Activated CD4-positive, alpha-beta T cell treated with anti-CD3 and anti-CD28 coated beads, Interleukin-2, Interleukin-4, amounts not matched to agents 100 ng/mL and 50 ng/mL, durations not matched to agents 16 hours and 8 hours (primary cell): ENCODE measurements at regions not wholly inside any gene's neighbourhood (a gene's known extent, or its start where the extent isn't known, plus 50 kb on each side); places are given as distances from the start of the nearest gene placed in this dataset.
"Not testable (repeated sequence)": the region's sequence is repeated elsewhere in the genome, so short reads cannot be mapped to it uniquely, and the experiment has no call there.

Experiments used
- DNase-seq: peaks from one replicate; pipeline ENCODE4 v3.0.0-alpha.2; 2020; ENCODE audit warnings: low spot score

- DNase-seq, result no peak
Observed at GRCh38 chr2:59791004-59791618, 762.3 kb downstream of the BCL11A start.

- DNase-seq, result no peak
Observed at GRCh38 chr2:59790186-59791003, 763.1 kb downstream of the BCL11A start.

- no peak for DNase-seq
Observed at GRCh38 chr2:59789523-59789922, 763.9 kb downstream of the BCL11A start.

- no peak for DNase-seq
Observed at GRCh38 chr2:59787095-59787494, 766.4 kb downstream of the BCL11A start.

- no peak for DNase-seq
Observed at GRCh38 chr2:59786684-59787083, 766.8 kb downstream of the BCL11A start.

- no peak for DNase-seq
Observed at GRCh38 chr2:59779571-59779970, 773.9 kb downstream of the BCL11A start.

DNA sequence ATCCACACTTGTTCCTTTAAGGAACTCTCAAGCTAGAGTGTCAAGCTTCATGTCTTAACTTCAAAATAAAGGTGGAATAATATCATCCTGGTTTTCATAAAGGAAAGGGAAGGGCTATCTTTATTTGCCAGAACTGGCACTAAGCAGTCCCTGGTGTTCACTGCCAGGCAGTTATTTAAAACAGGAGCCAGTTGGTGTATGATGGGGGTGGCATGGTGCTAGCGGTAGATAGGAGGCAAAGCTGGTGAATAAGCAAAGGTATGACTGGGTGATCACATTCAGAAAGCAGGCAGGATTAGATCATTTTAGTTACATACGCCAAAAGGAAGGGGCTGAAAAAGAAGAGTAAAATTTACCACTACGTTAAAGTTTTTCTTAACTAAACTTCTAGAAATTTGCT lies 776.3 kb downstream of the BCL11A start:
- no peak for DNase-seq

GRCh38 chr2:59776726-59777008 lies 776.8 kb downstream of the BCL11A start:
- DNase-seq, result no peak

DNA sequence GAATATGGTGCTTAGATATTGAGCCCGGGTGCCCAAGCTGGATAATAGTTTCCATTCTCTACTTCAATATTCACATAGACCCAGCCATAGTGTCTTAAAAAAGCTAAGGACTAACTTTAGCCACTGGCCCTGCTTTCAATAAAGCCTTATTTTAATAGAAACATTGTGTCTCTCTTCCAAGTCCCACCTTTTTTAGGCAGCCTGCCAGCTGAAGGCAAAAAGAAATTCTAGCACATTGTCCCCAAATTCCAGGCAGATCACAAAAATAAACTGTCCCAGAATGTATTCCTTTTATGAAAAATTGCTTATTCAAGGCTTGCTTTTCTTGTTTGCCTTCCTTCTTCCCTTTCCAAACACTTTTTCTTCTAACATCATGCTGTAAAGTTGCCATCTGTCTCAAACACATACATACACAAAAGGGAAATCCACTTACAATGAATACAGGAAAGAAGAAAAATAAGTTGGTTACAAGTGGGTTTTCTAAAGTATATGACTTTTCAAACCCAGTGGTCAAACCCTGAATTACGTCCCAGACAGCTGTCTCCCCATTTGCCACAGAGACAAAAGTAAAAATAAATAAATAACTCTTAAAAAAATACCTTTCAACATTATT lies 778.5 kb downstream of the BCL11A start:
- DNase-seq, result no peak

DNA sequence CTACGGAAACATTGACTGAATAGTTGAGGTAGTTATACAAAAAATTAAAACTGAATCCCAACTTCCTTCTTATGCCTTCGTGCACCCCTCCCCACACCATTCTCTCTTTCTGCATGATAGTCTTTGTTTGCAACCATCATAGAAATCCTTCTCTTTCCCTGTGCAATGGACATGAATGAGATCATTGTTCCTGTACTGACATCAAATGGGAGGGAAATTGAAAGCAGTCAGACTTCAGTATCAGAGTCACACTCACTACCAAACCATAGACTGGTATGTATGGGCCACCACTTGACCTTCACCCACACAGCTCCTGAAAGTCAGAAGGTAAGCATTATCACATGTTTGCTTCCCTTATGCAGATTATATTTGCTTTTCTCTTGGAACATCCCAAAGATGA lies 782.8 kb downstream of the BCL11A start:
- no peak for DNase-seq

DNA sequence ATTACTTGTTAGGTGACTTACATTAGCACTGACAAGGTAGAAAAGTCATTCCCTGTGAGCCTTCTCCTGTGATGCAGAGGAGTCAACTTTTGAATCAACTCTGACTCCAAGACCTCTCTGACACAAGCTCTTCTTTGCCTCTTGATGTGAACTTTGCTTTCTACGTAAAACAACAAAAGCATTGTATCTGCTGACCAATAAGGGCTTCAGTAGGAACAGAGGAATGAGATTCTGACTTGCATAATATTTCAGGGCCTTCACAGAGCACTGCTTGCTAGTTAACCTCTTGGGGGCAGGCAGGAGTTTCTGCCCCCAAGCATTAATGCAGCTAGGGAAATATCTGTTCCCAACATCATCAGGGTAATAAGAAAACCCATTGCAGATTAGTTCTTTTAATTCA lies 791.5 kb downstream of the BCL11A start:
- no peak for DNase-seq

DNA sequence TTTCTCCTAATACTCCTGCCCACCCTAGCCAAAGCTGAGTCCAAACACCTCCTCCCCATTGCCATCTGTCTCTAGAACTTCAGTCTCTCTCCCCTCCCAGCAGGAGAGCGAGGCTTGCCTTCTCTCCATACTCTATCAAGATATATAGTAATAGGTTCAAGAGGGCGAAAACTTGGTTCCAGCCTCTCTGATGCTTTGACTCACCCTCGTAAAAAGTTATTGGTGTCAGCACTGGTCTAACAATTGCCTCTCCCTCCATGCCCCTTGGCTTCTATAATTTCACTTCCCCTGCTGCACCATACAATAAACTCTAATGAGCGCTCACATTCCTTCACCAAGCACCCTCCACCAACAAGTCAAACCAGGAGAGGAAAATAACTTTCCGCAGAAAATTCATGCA lies 797.3 kb downstream of the BCL11A start:
- no peak for DNase-seq

DNA sequence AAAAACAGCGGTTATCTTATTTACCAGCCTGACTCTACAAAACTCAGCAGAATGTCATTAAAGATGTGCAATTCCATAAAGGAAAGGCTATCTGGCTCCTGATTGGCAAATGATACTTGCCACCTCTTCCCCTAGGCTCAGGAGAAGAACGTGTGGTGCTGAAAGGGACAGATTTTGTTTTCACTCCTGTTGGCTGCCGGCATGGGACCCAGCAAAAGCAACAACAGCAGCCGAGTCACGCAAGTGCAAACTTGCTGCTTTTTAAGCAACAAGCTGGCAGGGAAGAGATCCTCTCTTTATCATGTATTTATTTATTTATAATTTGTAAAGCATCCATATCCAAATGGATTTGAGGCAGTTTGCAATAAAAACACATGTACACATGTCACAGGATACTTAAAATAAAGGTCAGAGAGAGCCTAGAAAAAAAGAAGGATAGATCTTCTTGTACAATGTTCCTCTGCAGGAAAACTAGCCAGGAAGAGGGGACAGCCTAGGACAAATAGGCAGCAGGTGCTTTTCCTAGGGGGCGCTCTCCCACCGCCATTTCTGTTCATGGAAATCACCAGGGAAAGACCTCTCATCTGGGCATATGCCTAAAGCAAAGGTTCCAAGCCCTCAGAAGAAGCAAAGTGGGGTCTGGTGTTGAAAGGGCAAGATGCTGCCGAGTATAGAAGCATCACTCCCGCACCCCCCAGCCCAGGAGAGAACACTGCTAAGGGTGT lies 799.3 kb downstream of the BCL11A start:
- no peak for DNase-seq

DNA sequence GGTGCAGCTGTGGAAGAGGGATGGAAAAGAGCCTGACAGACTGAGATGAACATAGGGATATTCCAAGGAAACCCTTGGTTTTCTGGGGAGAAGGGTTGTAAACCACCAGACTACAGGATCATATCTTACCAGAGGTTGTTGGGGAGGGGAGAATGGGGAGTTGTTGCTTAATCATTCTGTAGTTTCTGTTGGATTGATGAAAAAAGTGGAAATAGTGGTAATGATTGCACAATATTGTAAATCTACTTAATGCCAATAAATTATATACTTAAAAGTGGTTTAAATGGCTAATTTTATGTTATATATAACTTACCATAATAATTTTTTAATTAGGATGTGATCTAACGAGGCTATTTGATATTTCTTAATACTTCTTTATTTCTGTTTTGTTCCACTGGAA lies 800.9 kb downstream of the BCL11A start:
- no peak for DNase-seq

DNA sequence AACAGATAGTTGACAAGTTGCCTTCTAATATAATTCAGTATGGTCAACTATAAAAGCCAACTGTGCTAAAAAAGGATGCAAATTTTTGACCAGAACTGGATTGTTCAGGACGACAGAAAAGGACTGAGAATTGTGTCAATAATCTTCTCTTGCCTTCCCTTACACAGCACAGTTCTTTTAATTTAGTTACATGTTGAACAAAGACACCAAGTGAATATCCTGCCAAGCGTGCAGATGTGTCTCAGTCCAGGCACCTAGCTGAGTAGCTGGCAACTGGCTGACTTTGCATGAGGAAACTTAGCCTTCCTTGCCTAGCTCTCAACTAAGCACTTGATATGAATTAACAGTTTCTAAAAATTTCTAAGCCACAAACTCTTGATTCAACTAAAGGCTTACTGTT lies 801.4 kb downstream of the BCL11A start:
- no peak for DNase-seq

GRCh38 chr2:59751214-59751613 lies 802.2 kb downstream of the BCL11A start:
- DNase-seq, result not testable (repeated sequence)

DNA sequence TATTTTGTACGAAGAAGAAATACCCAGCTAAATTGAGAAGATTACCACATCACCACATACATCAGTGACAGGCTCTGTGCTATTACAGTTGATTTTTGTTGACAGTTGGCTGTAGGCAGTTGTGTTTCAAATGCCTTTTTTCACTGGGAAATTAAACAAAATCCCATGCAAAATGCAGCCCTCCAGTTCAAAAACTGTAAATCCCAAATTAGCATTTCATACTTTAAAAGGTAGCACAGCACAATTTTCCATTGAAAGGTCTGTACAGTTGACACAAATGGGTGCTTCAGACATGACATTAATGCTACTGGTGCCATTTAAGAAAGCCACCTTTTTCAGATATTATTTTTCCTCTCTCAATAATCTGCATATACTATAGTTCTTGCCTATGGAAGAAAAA lies 807.2 kb downstream of the BCL11A start:
- DNase-seq, result no peak

- no peak for DNase-seq
Observed at GRCh38 chr2:59745085-59745484, 808.4 kb downstream of the BCL11A start.

DNA sequence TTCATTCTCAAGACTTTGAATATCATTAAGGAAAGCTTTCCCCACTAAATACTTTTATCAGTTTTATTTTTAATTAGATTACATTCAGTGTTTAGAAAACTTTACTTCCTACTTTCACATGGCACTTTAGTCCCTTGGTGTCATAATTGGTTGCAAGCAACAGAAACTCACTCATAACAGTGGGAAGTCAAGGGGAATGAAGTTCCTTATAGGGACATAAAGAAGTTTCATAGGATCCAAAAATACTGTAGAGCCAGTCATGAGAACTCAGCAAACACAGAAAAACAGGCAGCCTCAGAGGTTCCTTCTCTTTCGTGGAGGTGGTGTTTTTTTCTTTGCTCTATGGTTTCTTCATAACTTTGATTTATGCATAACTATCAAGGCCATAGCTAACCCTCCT lies 809.0 kb downstream of the BCL11A start:
- DNase-seq, result no peak

DNA sequence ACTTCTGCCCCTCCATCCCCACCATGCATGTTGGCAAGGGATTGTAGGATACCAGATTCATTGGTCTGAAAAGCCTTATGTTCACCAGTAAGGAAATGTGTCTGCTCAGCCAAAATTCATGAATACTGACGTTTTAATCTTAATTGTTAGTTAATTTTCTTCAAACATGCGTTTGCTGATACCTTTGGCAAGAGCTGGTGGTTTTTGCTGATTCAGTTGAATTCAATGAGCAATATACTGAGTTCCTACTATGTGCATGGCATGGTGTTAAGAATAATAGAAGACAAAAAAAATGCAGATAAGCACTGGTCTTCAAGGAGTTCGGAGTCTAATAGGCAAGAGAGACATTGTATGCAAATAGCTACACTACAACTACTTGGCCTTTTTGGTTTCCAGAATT lies 811.6 kb downstream of the BCL11A start:
- no peak for DNase-seq

DNA sequence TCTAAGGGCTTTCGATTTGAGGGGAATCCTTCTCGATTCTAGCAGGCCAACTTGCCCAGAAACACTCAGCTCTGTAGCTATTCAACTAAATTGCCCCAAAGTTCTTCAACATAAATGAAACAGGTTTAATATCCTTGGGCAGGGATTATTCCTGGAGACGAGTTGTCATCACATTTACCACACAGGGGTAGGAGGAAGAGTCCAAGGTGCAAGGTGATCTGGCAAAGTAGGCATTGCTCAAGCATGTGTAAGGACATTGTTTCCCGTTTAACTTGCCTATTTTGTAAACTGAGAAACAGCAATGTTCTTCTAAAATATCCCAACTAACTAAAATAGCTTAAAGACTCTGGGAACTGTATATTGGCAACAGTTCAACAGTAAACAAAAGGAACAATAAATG lies 814.3 kb downstream of the BCL11A start:
- DNase-seq, result no peak

DNA sequence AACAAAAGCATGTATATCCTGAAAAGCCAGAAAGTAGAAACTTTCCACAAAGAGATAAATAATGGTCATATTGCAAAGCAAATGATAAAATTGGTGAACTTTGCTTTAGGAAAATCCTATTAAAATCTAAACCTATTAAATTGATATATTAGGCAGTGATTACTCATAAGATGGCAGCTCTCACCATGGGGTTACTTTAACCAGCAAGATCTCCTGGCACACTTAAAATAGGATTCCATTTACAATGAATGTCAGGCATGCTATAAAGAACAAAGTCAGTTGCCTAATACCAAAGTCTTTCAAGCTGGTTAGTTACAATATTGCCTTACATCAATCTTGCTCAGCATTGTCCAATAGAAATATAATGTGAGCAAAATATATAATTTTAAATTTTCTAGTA lies 816.2 kb downstream of the BCL11A start:
- no peak for DNase-seq

DNA sequence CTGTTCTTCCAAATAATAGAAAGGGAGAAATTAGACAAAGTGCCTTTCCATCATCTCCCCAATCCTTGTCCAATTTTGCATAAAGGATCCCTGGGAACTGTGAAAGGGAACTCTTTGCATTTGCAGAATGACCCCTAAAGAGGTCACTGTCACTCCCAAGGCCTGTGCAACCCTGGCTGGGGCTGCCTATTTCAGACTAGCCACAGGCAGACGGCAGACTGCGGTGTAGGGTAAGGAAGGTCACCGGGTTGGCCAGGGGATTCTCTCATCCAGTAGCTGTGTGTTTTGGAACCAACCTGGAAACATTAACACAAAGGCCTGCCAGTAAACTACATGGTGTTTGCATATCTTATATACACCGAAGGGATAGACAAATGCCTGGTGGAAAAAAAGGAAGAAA lies 818.7 kb downstream of the BCL11A start:
- DNase-seq, result no peak
